HG03135 (cell line): ENCODE measurements at regions not wholly inside any gene's neighbourhood (a gene's known extent, or its start where the extent isn't known, plus 50 kb on each side); places are given as distances from the start of the nearest gene placed in this dataset.
"Not testable (repeated sequence)": the region's sequence is repeated elsewhere in the genome, so short reads cannot be mapped to it uniquely, and the experiment has no call there.

ENCODE experiments used
- ATAC-seq: cut with Tn5 transposase; IDR thresholded peaks from one replicate; pipeline ENCODE4 v1.9.1; 2021; ENCODE audit warnings: mild to moderate bottlenecking, moderate library complexity; ENCODE audit not compliant: unreplicated experiment

GRCh38 chr5:72760259-72760658 lies 56.2 kb upstream of the TNPO1 start:
- ATAC-seq, result no peak

DNA sequence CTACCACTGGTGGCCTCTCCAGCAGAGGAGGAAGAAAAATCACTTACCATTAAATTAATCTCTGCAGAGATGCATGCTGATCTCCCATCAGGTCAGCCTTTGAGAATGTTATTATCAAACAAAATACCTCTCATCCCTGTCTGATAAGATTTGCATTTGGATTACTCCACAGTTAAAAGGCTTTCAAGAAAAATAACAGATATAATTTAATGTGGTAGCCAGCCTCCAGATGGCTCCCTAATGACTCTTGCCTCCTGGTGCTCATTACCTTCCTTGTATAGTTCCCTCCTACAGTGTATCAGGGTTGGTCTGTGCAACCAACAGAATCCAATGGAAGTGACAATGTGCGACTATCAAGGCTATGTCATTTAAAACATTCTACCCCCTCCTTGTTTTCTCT lies 63.6 kb upstream of the TNPO1 start:
- no peak for ATAC-seq

- ATAC-seq, result no peak
Observed at GRCh38 chr5:72749362-72749997, 67.0 kb upstream of the TNPO1 start.

- no peak for ATAC-seq
Observed at GRCh38 chr5:72747826-72748225, 68.6 kb upstream of the TNPO1 start.

DNA sequence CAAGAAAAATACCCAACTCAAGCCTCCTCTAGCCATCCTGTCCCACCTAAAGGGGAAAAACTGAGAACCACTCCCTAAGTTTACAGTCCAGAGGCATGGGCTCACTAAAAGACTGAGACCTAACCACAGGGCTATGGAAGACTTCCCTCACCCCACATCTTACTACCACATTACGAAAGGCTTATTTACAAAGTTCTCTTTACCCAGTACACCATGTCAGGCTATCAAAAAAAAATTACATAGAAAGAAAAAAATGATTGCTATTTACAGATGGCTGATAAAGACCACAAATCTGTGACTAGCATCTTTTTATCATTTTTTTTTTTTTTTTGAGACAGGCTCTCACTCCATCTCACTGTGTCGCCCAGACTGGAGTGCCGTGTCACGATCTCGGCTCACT lies 69.7 kb upstream of the TNPO1 start:
- no peak for ATAC-seq

- no peak for ATAC-seq
Observed at GRCh38 chr5:72744136-72744535, 72.3 kb upstream of the TNPO1 start.

DNA sequence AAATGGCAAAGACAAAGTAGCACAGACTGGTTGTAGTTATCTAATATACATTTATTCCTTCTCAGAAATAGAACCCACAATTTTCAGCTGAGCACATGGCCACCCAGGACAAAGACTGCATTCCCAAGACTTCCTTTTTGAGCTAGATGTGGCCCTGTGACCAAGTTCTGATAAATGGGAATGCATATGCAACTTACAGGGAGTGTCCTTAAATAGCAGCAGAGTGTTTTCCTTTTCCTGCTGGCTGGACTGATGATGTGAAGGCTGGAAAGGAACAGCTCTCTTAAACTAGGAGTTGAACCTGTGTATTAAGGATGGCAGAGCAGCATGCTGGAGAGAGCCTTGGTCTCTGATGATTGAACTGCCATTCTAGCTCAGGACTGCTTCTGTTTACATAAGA lies 74.7 kb upstream of the TNPO1 start:
- ATAC-seq, result no peak

DNA sequence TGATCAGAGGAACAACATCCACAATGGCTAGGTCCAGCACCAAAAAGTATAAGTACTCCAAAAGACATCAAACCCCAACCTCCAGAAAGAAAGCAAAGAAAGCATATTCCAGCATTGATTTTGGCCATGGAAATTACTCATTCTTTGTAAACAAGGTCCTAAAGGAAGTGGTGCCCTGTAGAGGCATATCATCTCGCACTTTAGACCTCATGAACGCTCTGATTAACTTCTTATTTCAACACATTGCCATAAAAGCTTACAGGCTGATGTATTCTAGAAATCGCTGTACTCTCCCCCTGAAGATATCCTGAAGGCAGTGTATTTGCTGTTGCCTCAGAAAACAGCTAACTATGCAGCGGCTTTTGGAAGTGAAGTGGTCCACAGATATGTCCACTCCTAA lies 82.7 kb upstream of the TNPO1 start:
- no peak for ATAC-seq

- no peak for ATAC-seq
Observed at GRCh38 chr5:72723581-72723980, 92.9 kb upstream of the TNPO1 start.

GRCh38 chr5:72722792-72723452 lies 93.5 kb upstream of the TNPO1 start:
- ATAC-seq, result no peak

- ATAC-seq, result no peak
Observed at GRCh38 chr5:72721844-72722243, 94.6 kb upstream of the TNPO1 start.

DNA sequence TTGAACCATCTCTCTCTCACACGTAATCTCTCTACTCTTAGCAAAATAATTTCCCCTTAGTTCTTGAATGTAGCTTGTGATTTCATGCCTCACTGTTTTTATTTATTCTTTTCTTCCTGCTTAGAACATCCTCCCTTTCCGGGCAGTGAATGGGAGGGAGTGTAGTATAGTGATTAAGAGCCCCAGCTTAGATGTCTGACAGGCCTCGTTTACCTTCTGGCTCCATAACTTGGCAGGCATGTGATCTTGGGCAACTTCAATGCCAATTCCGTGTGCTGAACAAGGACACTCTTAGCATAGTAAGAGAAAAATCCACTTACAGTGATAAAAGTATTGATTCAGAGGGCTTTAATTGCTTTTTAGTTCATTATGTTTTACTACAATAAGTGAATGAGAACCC lies 96.3 kb upstream of the TNPO1 start:
- ATAC-seq, result no peak

GRCh38 chr5:72711351-72711750 lies 105.1 kb upstream of the TNPO1 start:
- no peak for ATAC-seq

GRCh38 chr5:72709341-72709740 lies 107.1 kb upstream of the TNPO1 start:
- no peak for ATAC-seq

GRCh38 chr5:72705178-72705577 lies 111.3 kb upstream of the TNPO1 start:
- ATAC-seq, result no peak

- ATAC-seq, result no peak
Observed at GRCh38 chr5:72703876-72704275, 112.6 kb upstream of the TNPO1 start.

GRCh38 chr5:72702881-72703434 lies 113.5 kb upstream of the TNPO1 start:
- ATAC-seq, result no peak

GRCh38 chr5:72702105-72702504 lies 114.4 kb upstream of the TNPO1 start:
- ATAC-seq, result not testable (repeated sequence)

DNA sequence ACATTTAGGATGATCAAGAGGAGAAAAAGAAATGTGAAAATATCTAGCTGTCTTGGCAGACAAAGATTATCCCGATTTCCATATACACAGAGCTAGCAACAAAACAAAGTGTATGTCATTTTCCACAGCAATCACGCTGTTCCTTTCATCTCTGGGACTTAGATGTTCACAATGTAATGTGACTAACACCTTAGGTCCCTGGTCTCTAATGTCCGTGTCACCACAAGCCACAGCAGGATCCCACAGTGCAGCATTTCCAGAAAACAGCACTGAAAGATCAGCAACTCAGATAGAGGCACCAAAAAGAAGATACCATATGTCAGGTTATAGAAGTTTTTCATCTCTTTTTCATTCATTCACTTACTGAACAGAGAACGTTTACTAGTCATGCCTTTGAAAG lies 118.0 kb upstream of the TNPO1 start:
- ATAC-seq, result no peak

DNA sequence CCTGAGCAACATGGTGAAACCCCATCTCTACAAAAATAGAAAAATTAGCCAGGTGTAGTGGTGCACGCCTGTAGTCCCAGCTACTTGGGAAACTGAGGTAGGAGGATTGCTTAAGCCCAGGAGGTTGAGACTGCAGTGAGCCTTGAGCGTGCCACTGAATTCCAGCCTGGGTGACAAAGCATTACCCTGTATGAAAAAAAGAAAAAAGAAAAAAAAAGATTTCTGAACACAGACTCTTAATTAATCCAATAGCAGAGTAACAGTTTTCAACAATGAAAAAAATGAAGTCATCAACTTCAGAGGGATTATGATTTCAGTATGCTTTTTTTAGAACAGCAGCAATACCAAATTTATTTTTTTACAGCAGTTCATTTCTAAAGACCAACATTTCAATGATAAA lies 118.8 kb upstream of the TNPO1 start:
- ATAC-seq, result no peak

DNA sequence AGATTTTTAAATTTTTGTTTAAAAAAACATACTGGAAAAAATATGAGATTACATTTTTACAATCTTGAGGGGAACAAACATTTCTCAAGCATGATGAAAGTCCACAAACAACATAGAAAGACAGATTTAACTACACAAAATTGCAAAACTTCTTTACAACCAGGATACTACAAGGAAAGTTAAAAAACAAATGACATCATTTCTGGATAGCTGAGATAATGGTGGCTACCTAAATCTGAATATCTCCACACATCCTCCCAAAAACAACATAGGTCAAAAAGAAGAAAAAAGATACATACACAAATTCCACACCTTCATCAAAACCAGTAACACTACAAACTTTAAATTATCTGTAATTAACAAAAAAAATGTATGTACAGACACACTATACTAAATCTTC lies 120.8 kb upstream of the TNPO1 start:
- ATAC-seq, result no peak

- ATAC-seq, result no peak
Observed at GRCh38 chr5:72694856-72695255, 121.6 kb upstream of the TNPO1 start.
